GM23338 (cell line): ENCODE measurements at regions not wholly inside any gene's neighbourhood (a gene's known extent, or its start where the extent isn't known, plus 50 kb on each side); places are given as distances from the start of the nearest gene placed in this dataset.

ENCODE experiments used
- CTCF ChIP-seq, 2 experiments: fragments of 200-600 bp in 1 of 2; sonication (generic) in 1 of 2; conservative IDR thresholded peaks; 2 replicates each; pipeline versions ENCODE4 v1.5.1 to v1.6.1; 2016 to 2017; ENCODE audit warnings: antibody characterized with exemption in 2 of 2, low read depth in 2 of 2, mild to moderate bottlenecking in 2 of 2, moderate library complexity in 1 of 2
- ETS1 ChIP-seq: IDR thresholded peaks from 2 replicates; pipeline ENCODE4 v1.6.1; 2016; ENCODE audit warnings: antibody characterized with exemption
- EZH2 ChIP-seq: fragments of 200-600 bp; sonication (generic); IDR thresholded peaks from one replicate; pipeline ENCODE4 v1.8.0; 2017; ENCODE audit warnings: antibody characterized with exemption, mild to moderate bottlenecking, low read depth; ENCODE audit not compliant: unreplicated experiment
- EZH2phosphoT487 ChIP-seq: fragments of 200-600 bp; sonication (generic); IDR thresholded peaks from one replicate; pipeline ENCODE4 v1.8.1; 2018; ENCODE audit warnings: antibody characterized with exemption; ENCODE audit not compliant: unreplicated experiment
- JUNB ChIP-seq: IDR thresholded peaks from one replicate; pipeline ENCODE4 v1.6.1; 2016; ENCODE audit warnings: antibody characterized with exemption; ENCODE audit not compliant: unreplicated experiment
- POLR2AphosphoS5 ChIP-seq: IDR thresholded peaks from 2 replicates; pipeline ENCODE4 v1.6.1; 2016; ENCODE audit warnings: antibody characterized with exemption, low read depth
- REST ChIP-seq: IDR thresholded peaks from one replicate; pipeline ENCODE4 v1.6.1; 2018; ENCODE audit warnings: antibody characterized with exemption; ENCODE audit not compliant: unreplicated experiment

GRCh38 chr20:61053487-61053886, 198.6 kb upstream of the CDH4 start:
- no peak for TF ChIP-seq CTCF (conservative IDR thresholded peaks at IDR 0.05; ENCODE audit: low read depth in 2 of 2)
- no peak for TF ChIP-seq ETS1
- no peak for TF ChIP-seq EZH2phosphoT487
- TF ChIP-seq EZH2: no peak
- TF ChIP-seq POLR2AphosphoS5: no peak
- TF ChIP-seq REST: no peak
- TF ChIP-seq JUNB: no peak
